Adrenal gland (tissue), 9 donors: ENCODE measurements at regions not wholly inside any gene's neighbourhood (a gene's known extent, or its start where the extent isn't known, plus 50 kb on each side); places are given as distances from the start of the nearest gene placed in this dataset.

Experiments
- DNase-seq, 7 donors: peaks; one replicate each; pipeline ENCODE4 v3.0.0-alpha.2; 2019 to 2020
- H3K27ac ChIP-seq, 5 donors: fragments of 200-600 bp; sonication (generic) in 4 of 5; 1 replicate in 3 of 5; 2 replicates in 2 of 5; pipeline versions ENCODE4 v1.5.1 to v1.8.0; 2016 to 2020; ENCODE audit warnings: mild to moderate bottlenecking in 1 of 5
- H3K27me3 ChIP-seq: fragments of 200-600 bp; 2 replicates; pipeline ENCODE4 v1.8.0; 2021
- H3K36me3 ChIP-seq, 2 donors: fragments of 200-600 bp; replicated peaks in 1 of 2; 1 replicate in 1 of 2; 2 replicates in 1 of 2; pipeline versions ENCODE4 v1.5.1 to v1.8.0; 2018 to 2022
- H3K4me1 ChIP-seq, 2 donors: fragments of 200-600 bp; replicated peaks in 1 of 2; 1 replicate in 1 of 2; 2 replicates in 1 of 2; pipeline versions ENCODE4 v1.5.1 to v1.8.0; 2018 to 2021
- H3K4me3 ChIP-seq, 4 donors: fragments of 200-600 bp; sonication (generic) in 3 of 4; one replicate each; pipeline ENCODE4 v1.5.1; 2016 to 2018
- H3K9me3 ChIP-seq, 3 donors: fragments of 200-600 bp; sonication (generic) in 1 of 3; replicated peaks in 1 of 3; 1 replicate in 2 of 3; 2 replicates in 1 of 3; pipeline versions ENCODE4 v1.5.1 to v1.8.0; 2016 to 2021
- CTCF ChIP-seq, 6 experiments: fragments of 450-650 bp in 4 of 6; fragments of 200-600 bp in 2 of 6; sonication (generic) in 1 of 6; IDR thresholded peaks; 1 replicate in 5 of 6; 2 replicates in 1 of 6; pipeline versions ENCODE4 v1.5.1 to v1.8.0; 2016 to 2021; ENCODE audit warnings: antibody characterized with exemption in 6 of 6, mild to moderate bottlenecking in 2 of 6, moderate library complexity in 1 of 6
- POLR2A ChIP-seq, 2 donors: fragments of 450-650 bp; IDR thresholded peaks; one replicate each; pipeline ENCODE4 v1.6.1; 2017; ENCODE audit warnings: antibody characterized with exemption in 2 of 2, mild to moderate bottlenecking in 2 of 2, moderate library complexity in 1 of 2
- WGBS, 4 donors: extraction: QIAGEN DNeasy Blood & Tissue Kit in 2 of 4; methylation state at CpG; one replicate each; pipeline versions ENCODE4 v1.1.5 to v1.1.7; 2013 to 2017; 5-methylcytosine and 5-hydroxymethylcytosine counted together
- intact Hi-C, 2 donors: fragments of 100-400 bp; cut with DNase I; formaldehyde crosslinking; loops; one replicate each; pipeline versions ENCODE4 v1.14.1 to v1.15.0; 2022 to 2023
- donor health status: healthy with polysubstance abuse.
- donor health status: Bipolar disorder and iron deficiency.
- donor health status: DM: yes; HTN: yes; CAD: no.
- donor health status: DM: no; HTN: no; CAD: no.
- donor health status: DM: no; HTN: no; CAD: no.

DNA sequence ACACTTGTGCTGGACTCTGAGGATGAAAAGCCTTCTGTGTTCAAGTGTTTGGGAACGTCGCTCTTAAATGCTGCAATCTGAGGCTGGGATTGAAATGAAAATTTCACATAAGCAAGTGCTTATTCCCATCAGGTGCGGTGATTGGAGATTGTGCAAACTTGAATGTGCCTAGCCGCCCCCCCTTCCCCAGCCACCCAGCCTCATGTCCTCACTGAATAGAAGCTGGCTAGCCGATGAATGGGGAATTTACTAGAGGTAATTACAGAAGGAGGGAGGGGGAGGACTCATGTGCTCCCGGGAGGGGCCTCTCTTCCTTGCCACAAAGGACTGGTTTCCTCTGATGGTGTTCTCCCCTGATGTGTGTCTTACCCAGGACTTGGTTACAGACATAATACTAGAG is 544.8 kb upstream of the EEF2KMT start:
- WGBS, 4 donors: 48 to 54% (median 52%) methylated on average over 5 to 6 of the region's 6 CpGs
- Histone ChIP-seq H3K9me3 (no peaks in the 10 kb centered on the region), H3K36me3 (no peaks in the 10 kb centered on the region), H3K27me3 (no peaks in the 10 kb centered on the region), H3K4me3 (no peak overlapping the region), H3K4me1 (no peaks in the 10 kb centered on the region), H3K27ac (no peak overlapping the region)
- intact Hi-C loops: no loop called here
- no peak for DNase-seq
- TF ChIP-seq POLR2A (IDR thresholded peaks at IDR 0.05) (no peak), CTCF (IDR thresholded peaks at IDR 0.05) (no peak)

DNA sequence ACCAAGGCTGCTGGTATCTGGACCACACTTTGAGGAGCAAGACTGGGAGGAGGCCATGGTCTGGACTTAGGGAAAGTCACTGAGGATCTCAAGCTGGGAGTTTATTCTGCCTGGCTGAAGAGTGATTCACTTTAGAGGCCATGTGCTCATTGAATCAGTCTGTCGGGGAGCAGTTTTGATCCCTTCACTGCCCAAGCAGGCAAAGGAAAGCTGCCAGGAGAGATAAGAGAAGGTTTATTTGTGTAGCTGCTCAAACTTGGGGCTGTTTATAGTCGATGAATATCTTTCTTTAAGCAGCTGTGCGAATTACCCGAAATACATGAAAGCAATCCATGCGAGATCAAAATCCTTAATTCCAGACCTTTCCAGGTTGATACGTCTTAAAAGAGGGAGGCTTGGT is 544.4 kb upstream of the EEF2KMT start:
- intact Hi-C loops: no loop called here
- Histone ChIP-seq H3K27me3 (no peaks in the 10 kb centered on the region), H3K27ac (no peak overlapping the region), H3K4me1 (no peaks in the 10 kb centered on the region), H3K36me3 (no peaks in the 10 kb centered on the region), H3K9me3 (no peaks in the 10 kb centered on the region), H3K4me3 (no peak overlapping the region)
- DNase-seq: no peak
- WGBS, 4 donors: 42 to 51% (median 48%) methylated on average over 6 of the region's 6 CpGs
- no peak for TF ChIP-seq CTCF (IDR thresholded peaks at IDR 0.05)
- no peak for TF ChIP-seq POLR2A (IDR thresholded peaks at IDR 0.05)

DNA sequence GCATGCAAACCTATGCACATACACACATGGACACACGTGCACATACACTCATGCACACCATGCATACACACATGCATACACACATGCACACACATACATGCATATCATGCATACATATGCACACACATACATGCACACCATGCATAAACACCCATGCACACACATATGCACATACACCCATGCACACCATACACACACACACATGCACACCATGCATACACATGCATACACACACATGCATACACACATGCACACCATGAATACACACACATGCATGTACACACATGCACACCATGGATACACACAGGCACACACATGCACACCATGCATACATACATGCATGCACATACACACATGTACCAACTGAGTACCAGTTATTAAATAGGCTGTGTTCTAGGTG is 543.3 kb upstream of the EEF2KMT start:
- Histone ChIP-seq H3K36me3 (no peaks in the 10 kb centered on the region), H3K4me3 (no peak overlapping the region), H3K9me3 (no peaks in the 10 kb centered on the region), H3K27ac (no peak overlapping the region), H3K4me1 (no peaks in the 10 kb centered on the region), H3K27me3 (no peaks in the 10 kb centered on the region)
- WGBS, 4 donors: 79 to 100% (median 92%) methylated on average over 1 of the region's 1 CpG
- intact Hi-C loops: no loop called here
- no peak for DNase-seq
- TF ChIP-seq POLR2A (IDR thresholded peaks at IDR 0.05) (no peak), CTCF (IDR thresholded peaks at IDR 0.05) (no peak)

GRCh38 chr16:5639531-5639930 is 541.9 kb upstream of the EEF2KMT start:
- intact Hi-C loops: no loop called here
- Histone ChIP-seq H3K4me1 (no peaks in the 10 kb centered on the region), H3K9me3 (no peaks in the 10 kb centered on the region), H3K36me3 (no peaks in the 10 kb centered on the region), H3K27me3 (no peaks in the 10 kb centered on the region), H3K27ac (no peak overlapping the region), H3K4me3 (no peak overlapping the region)
- TF ChIP-seq CTCF (IDR thresholded peaks at IDR 0.05): no peak
- no peak for TF ChIP-seq POLR2A (IDR thresholded peaks at IDR 0.05)
- DNase-seq: no peak
- 50 to 68% (median 54%) methylated on average over 3 of the region's 3 CpGs for WGBS, 4 donors
